GM23338 (cell line): ENCODE measurements at regions not wholly inside any gene's neighbourhood (a gene's known extent, or its start where the extent isn't known, plus 50 kb on each side); places are given as distances from the start of the nearest gene placed in this dataset.

Experiments used
- ATAC-seq: fragments of 200-7000 bp; cut with Tn5 transposase; 3 replicates; pipeline ENCODE4 v1.9.1; 2020
- DNase-seq: peaks from one replicate; pipeline ENCODE4 v3.0.0-alpha.2; 2015; ENCODE audit warnings: low spot score
- H2AFZ ChIP-seq: fragments of 200-600 bp; sonication (generic); 2 replicates; pipeline ENCODE4 v1.8.0; 2016; ENCODE audit warnings: antibody characterized with exemption, mild to moderate bottlenecking, moderate library complexity
- H3F3A ChIP-seq: fragments of 200-600 bp; sonication (generic); replicated peaks from 2 replicates; pipeline ENCODE4 v1.8.0; 2017; ENCODE audit warnings: antibody characterized with exemption, mixed run types, low read depth
- H3K27ac ChIP-seq: fragments of 200-600 bp; sonication (generic); 2 replicates; pipeline ENCODE4 v1.6.1; 2016; ENCODE audit warnings: low read depth
- H3K27me3 ChIP-seq: fragments of 200-600 bp; sonication (generic); 2 replicates; pipeline ENCODE4 v1.8.0; 2016; ENCODE audit warnings: mild to moderate bottlenecking, mixed run types, moderate library complexity; ENCODE audit not compliant: insufficient read depth
- H3K36me3 ChIP-seq: fragments of 200-600 bp; sonication (generic); 2 replicates; pipeline ENCODE4 v1.8.0; 2016; ENCODE audit warnings: mild to moderate bottlenecking; ENCODE audit not compliant: insufficient read depth
- H3K4me1 ChIP-seq: fragments of 200-600 bp; sonication (generic); 2 replicates; pipeline ENCODE4 v1.8.0; 2016; ENCODE audit warnings: mild to moderate bottlenecking, moderate library complexity; ENCODE audit not compliant: insufficient read depth
- H3K4me2 ChIP-seq: fragments of 200-600 bp; sonication (generic); 2 replicates; pipeline ENCODE4 v1.7.1; 2017; ENCODE audit warnings: mixed run types
- H3K4me3 ChIP-seq: fragments of 200-600 bp; sonication (generic); 2 replicates; pipeline ENCODE4 v1.6.1; 2016; ENCODE audit warnings: mixed run types
- H3K79me2 ChIP-seq: fragments of 200-600 bp; sonication (generic); replicated peaks from 2 replicates; pipeline ENCODE4 v1.8.0; 2017; ENCODE audit warnings: mild to moderate bottlenecking; ENCODE audit not compliant: insufficient read depth
- H3K9me2 ChIP-seq: fragments of 200-600 bp; sonication (generic); 2 replicates; pipeline ENCODE4 v1.8.0; 2017; ENCODE audit not compliant: insufficient read depth
- H4K20me1 ChIP-seq: fragments of 200-600 bp; sonication (generic); replicated peaks from 2 replicates; pipeline ENCODE4 v1.8.0; 2017; ENCODE audit warnings: mild to moderate bottlenecking; ENCODE audit not compliant: insufficient read depth
- H3K27ac Mint-ChIP-seq: 2 replicates; pipeline ENCODE4 v1.8.0; 2020; ENCODE audit warnings: inconsistent platforms, mild to moderate bottlenecking, moderate library complexity, mixed read lengths
- H3K27me3 Mint-ChIP-seq: 3 replicates; pipeline ENCODE4 v1.8.0; 2022; ENCODE audit warnings: low read depth, mild to moderate bottlenecking, moderate library complexity, mixed read lengths, inconsistent platforms; ENCODE audit not compliant: insufficient read depth, poor library complexity
- H3K36me3 Mint-ChIP-seq: 3 replicates; pipeline ENCODE4 v1.8.0; 2021; ENCODE audit warnings: low read depth, mild to moderate bottlenecking, inconsistent platforms, moderate library complexity, mixed read lengths
- H3K4me1 Mint-ChIP-seq: 3 replicates; pipeline ENCODE4 v1.8.0; 2020; ENCODE audit warnings: mild to moderate bottlenecking, inconsistent platforms, mixed read lengths
- H3K4me3 Mint-ChIP-seq: 3 replicates; pipeline ENCODE4 v1.8.0; 2021; ENCODE audit warnings: moderate library complexity, mild to moderate bottlenecking, inconsistent platforms, mixed read lengths
- H3K9me3 Mint-ChIP-seq: 3 replicates; pipeline ENCODE4 v1.8.0; 2020; ENCODE audit warnings: moderate library complexity, mild to moderate bottlenecking, inconsistent platforms, mixed read lengths
- CTCF ChIP-seq, 2 experiments: fragments of 200-600 bp in 1 of 2; sonication (generic) in 1 of 2; conservative IDR thresholded peaks; 2 replicates each; pipeline versions ENCODE4 v1.5.1 to v1.6.1; 2016 to 2017; ENCODE audit warnings: antibody characterized with exemption in 2 of 2, low read depth in 2 of 2, mild to moderate bottlenecking in 2 of 2, moderate library complexity in 1 of 2
- EZH2 ChIP-seq: fragments of 200-600 bp; sonication (generic); IDR thresholded peaks from one replicate; pipeline ENCODE4 v1.8.0; 2017; ENCODE audit warnings: antibody characterized with exemption, mild to moderate bottlenecking, low read depth; ENCODE audit not compliant: unreplicated experiment
- JUNB ChIP-seq: IDR thresholded peaks from one replicate; pipeline ENCODE4 v1.6.1; 2016; ENCODE audit warnings: antibody characterized with exemption; ENCODE audit not compliant: unreplicated experiment
- NANOG ChIP-seq: IDR thresholded peaks from 2 replicates; pipeline ENCODE4 v1.6.1; 2016; ENCODE audit warnings: antibody characterized with exemption, borderline replicate concordance
- POLR2AphosphoS5 ChIP-seq: IDR thresholded peaks from 2 replicates; pipeline ENCODE4 v1.6.1; 2016; ENCODE audit warnings: antibody characterized with exemption, low read depth
- REST ChIP-seq: IDR thresholded peaks from one replicate; pipeline ENCODE4 v1.6.1; 2018; ENCODE audit warnings: antibody characterized with exemption; ENCODE audit not compliant: unreplicated experiment
- ZNF331 ChIP-seq: fragments of 250-450 bp; sonication (Bioruptor Pico); IDR thresholded peaks from 2 replicates; pipeline ENCODE4 v1.5.0; 2020; ENCODE audit warnings: low read depth, mild to moderate bottlenecking, moderate library complexity
- ZNF462 ChIP-seq: fragments of 250-450 bp; sonication (Bioruptor Pico); IDR thresholded peaks from 2 replicates; pipeline ENCODE4 v1.5.0; 2020; ENCODE audit warnings: mild to moderate bottlenecking, moderate library complexity

- H2AFZ ChIP-seq, result no peak overlapping the region
- Mint-ChIP-seq H3K4me3 (no peak overlapping the region), H3K27me3 (peaks cover 6% of the 10 kb centered on the region), H3K36me3 (no peaks in the 10 kb centered on the region; the same call in 2 of the 3 replicates), H3K27ac (no peak overlapping the region), H3K9me3 (no peaks in the 10 kb centered on the region), H3K4me1 (peaks cover 5% of the 10 kb centered on the region)
- no peak overlapping the region for H3K27ac ChIP-seq
- H3K4me2 ChIP-seq, result no peak overlapping the region
- no peaks in the 10 kb centered on the region for H4K20me1 ChIP-seq
- DNase-seq (no peak), ATAC-seq (no peak)
- H3K36me3 ChIP-seq, result no peaks in the 10 kb centered on the region
- H3F3A ChIP-seq, result no peaks in the 10 kb centered on the region
- no peak overlapping the region for H3K4me3 ChIP-seq
- H3K4me1 ChIP-seq, result no peaks in the 10 kb centered on the region
- no peaks in the 10 kb centered on the region for H3K27me3 ChIP-seq
- H3K9me2 ChIP-seq, result peaks cover 2% of the 10 kb centered on the region
- H3K79me2 ChIP-seq, result no peaks in the 10 kb centered on the region
- TF ChIP-seq EZH2 (no peak), JUNB (no peak), ZNF462 (CRISPR knock-in tag) (no peak), REST (no peak), POLR2AphosphoS5 (no peak), CTCF (conservative IDR thresholded peaks at IDR 0.05; ENCODE audit: low read depth in 2 of 2) (no peak), ZNF331 (CRISPR knock-in tag) (no peak), NANOG (no peak)
Measured at GRCh38 chr11:33646168-33646567, 54.5 kb downstream of the C11orf91 start.
